HEK293 (cell line): ENCODE measurements at regions not wholly inside any gene's neighbourhood (a gene's known extent, or its start where the extent isn't known, plus 50 kb on each side); places are given as distances from the start of the nearest gene placed in this dataset.
"Not testable (repeated sequence)": the region's sequence is repeated elsewhere in the genome, so short reads cannot be mapped to it uniquely, and the experiment has no call there.

Experiments
- GLI4 ChIP-seq: fragments of 450-650 bp; formaldehyde crosslinking; IDR thresholded peaks from 2 replicates; pipeline ENCODE4 v1.5.1; 2016; ENCODE audit warnings: missing biosample characterization, missing genetic modification characterization
- PATZ1 ChIP-seq: fragments of 450-650 bp; formaldehyde crosslinking; IDR thresholded peaks from 2 replicates; pipeline ENCODE4 v1.5.1; 2016; ENCODE audit warnings: missing biosample characterization, missing genetic modification characterization
- ZBTB17 ChIP-seq: fragments of 450-650 bp; formaldehyde crosslinking; IDR thresholded peaks from 2 replicates; pipeline ENCODE4 v1.5.1; 2016; ENCODE audit warnings: missing biosample characterization, missing genetic modification characterization
- ZNF324 ChIP-seq: fragments of 450-650 bp; formaldehyde crosslinking; IDR thresholded peaks from 2 replicates; pipeline ENCODE4 v1.5.1; 2016; ENCODE audit warnings: missing biosample characterization, missing genetic modification characterization
- ZNF843 ChIP-seq: fragments of 450-650 bp; formaldehyde crosslinking; IDR thresholded peaks from 2 replicates; pipeline ENCODE4 v1.5.1; 2016; ENCODE audit warnings: missing biosample characterization, missing genetic modification characterization
- TF ChIP-seq, protein P1 (sequence below): fragments of 450-650 bp; formaldehyde crosslinking; IDR thresholded peaks from 2 replicates; pipeline ENCODE4 v1.5.1; 2016; ENCODE audit warnings: missing biosample characterization, missing genetic modification characterization

DNA sequence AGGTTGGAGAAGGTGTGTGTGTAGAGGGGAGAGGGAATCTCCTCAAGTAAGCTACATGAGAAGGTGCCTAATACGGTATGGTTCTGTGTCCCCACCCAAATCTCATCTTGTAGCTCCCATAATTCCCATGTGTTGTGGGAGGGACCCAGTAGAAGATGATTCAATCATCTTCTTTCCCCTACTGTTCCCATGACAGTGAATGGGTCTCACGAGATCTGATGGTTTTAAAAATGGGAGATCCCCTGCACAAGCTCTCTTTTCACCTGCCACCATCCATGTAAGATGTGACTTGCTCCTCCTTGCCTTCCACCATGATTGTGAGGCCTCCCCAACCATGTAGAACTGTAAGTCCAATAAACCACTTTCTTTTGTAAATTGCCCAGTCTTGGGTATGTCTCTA, 106.1 kb upstream of the PLEKHG1 start:
- TF ChIP-seq PATZ1, ZBTB17, ZNF843, ZNF324, GLI4 (tag by site-specific recombination): not testable (repeated sequence)
- TF ChIP-seq, protein P1, sequence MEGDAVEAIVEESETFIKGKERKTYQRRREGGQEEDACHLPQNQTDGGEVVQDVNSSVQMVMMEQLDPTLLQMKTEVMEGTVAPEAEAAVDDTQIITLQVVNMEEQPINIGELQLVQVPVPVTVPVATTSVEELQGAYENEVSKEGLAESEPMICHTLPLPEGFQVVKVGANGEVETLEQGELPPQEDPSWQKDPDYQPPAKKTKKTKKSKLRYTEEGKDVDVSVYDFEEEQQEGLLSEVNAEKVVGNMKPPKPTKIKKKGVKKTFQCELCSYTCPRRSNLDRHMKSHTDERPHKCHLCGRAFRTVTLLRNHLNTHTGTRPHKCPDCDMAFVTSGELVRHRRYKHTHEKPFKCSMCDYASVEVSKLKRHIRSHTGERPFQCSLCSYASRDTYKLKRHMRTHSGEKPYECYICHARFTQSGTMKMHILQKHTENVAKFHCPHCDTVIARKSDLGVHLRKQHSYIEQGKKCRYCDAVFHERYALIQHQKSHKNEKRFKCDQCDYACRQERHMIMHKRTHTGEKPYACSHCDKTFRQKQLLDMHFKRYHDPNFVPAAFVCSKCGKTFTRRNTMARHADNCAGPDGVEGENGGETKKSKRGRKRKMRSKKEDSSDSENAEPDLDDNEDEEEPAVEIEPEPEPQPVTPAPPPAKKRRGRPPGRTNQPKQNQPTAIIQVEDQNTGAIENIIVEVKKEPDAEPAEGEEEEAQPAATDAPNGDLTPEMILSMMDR (tag by site-specific recombination) = not testable (repeated sequence)
